Gastrocnemius medialis (tissue), 4 donors: ENCODE measurements at regions not wholly inside any gene's neighbourhood (a gene's known extent, or its start where the extent isn't known, plus 50 kb on each side); places are given as distances from the start of the nearest gene placed in this dataset.

Experiments
- POLR2A ChIP-seq, 2 donors: fragments of 450-650 bp; IDR thresholded peaks; one replicate each; pipeline ENCODE4 v1.6.1; 2017; ENCODE audit warnings: antibody characterized with exemption in 2 of 2, mild to moderate bottlenecking in 2 of 2, moderate library complexity in 2 of 2
- TF ChIP-seq, protein P1 (sequence below), 5 experiments: fragments of 450-650 bp in 3 of 5; fragments of 200-600 bp in 2 of 5; sonication (generic) in 2 of 5; IDR thresholded peaks in 4 of 5; conservative IDR thresholded peaks in 1 of 5; 1 replicate in 4 of 5; 2 replicates in 1 of 5; pipeline ENCODE4 v1.5.1; 2016 to 2019; ENCODE audit warnings: antibody characterized with exemption in 5 of 5, mild to moderate bottlenecking in 3 of 5, moderate library complexity in 3 of 5

DNA sequence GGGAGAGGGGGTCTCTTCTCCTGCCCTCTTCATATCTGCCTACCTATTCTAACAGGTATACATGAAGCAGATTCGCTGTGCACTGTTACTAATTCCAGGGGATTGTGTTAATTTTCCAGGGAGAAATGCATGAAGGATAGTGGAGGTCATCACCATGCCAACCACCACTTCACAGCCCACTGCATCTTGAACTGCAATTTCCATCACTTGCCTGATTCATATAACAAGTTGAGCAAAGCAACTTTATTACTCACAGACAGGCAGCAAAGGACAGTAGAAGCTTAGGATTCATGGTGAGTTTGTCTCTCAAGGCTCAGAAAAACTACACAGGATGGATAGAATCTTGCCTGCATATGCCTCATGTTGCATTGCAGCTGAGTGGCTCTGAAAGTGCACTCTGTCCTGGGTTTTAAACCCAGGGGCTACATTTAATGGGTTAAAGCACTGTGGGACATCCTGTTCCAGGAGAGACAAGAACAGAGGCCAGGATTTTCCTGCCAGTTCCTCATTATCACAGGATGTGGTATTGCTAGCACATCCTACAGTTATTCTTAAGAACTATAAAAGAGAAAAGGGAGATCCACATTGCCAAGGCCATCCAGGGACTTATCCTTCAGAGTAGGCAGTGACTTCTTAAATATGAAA lies 136.9 kb upstream of the PRSS1 start:
- TF ChIP-seq, protein P1, sequence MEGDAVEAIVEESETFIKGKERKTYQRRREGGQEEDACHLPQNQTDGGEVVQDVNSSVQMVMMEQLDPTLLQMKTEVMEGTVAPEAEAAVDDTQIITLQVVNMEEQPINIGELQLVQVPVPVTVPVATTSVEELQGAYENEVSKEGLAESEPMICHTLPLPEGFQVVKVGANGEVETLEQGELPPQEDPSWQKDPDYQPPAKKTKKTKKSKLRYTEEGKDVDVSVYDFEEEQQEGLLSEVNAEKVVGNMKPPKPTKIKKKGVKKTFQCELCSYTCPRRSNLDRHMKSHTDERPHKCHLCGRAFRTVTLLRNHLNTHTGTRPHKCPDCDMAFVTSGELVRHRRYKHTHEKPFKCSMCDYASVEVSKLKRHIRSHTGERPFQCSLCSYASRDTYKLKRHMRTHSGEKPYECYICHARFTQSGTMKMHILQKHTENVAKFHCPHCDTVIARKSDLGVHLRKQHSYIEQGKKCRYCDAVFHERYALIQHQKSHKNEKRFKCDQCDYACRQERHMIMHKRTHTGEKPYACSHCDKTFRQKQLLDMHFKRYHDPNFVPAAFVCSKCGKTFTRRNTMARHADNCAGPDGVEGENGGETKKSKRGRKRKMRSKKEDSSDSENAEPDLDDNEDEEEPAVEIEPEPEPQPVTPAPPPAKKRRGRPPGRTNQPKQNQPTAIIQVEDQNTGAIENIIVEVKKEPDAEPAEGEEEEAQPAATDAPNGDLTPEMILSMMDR (IDR thresholded peaks at IDR 0.05 in 4 of 5, conservative IDR thresholded peaks at IDR 0.05 in 1 of 5): no peak
- TF ChIP-seq POLR2A (IDR thresholded peaks at IDR 0.05): no peak
